IPS DF 19.7 (cell line): ENCODE measurements at regions not wholly inside any gene's neighbourhood (a gene's known extent, or its start where the extent isn't known, plus 50 kb on each side); places are given as distances from the start of the nearest gene placed in this dataset.
"Not testable (repeated sequence)": the region's sequence is repeated elsewhere in the genome, so short reads cannot be mapped to it uniquely, and the experiment has no call there.

Experiments used
- DNase-seq: peaks from one replicate; pipeline ENCODE4 v3.0.0-alpha.2; 2013; ENCODE audit warnings: low read depth, low spot score

DNA sequence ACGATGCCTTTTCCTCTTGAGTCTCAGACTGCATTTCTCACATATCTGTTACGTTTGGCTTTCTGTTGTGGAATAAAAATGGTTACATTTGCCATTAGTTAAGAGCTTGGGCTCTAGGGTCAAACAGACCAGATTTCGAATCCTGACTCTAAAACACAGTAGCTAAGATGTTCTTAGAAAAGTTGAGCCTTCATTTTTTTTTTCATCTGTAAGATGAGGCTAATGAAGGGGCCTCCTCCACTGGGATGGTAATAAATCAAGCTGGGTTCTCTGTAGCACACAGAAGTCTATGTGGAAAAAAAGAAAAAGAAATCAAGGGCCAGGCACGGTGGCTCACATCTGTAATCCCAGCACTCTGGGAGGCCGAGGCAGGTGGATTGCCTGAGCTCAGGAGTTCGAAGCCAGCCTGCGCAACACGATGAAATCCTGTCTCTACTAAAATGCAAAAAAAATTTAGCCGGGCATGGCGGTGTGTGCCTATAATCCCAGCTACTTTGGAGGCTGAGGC, 49.9 kb upstream of the CAPRIN1 start:
- DNase-seq: no peak

- no peak for DNase-seq
These were observed 52.1 kb upstream of the CAPRIN1 start for GRCh38 chr11:33999393-33999792.

DNA sequence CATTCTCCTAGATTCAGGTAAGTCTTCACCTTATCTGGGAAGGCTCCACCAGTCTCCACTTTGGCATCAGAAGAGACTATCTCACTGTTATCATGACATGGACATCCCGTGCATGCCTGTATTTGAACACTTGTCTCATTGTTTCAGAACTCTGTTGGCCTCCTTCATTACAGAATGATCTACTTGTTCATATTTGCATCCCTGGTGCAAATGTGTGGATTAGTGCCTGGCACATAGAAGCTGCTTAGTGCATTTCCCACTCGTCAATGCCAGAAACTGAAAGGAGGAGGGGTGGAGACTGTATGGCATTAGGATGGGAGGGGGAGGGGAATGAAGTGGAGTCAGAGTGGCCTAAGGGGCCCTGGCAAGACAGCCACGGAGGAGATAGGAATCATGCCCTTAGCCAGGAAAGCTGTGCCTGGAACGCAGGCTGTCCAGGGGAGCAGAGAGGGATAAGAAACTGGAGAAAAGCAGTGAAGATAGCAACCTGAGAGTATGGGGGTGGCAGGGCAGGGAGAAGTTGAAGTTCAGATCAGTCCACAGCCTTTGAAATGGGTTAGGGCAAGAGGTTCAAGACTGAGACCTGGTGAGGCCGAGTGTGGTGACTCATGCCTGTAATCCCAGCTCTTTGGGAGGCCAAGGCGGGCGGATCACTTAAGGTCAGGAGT, 53.8 kb upstream of the CAPRIN1 start:
- no peak for DNase-seq

- peak; percentile 48 for DNase-seq
These were observed 54.8 kb upstream of the CAPRIN1 start for GRCh38 chr11:33996498-33997454.

- no peak for DNase-seq
These were observed 56.6 kb upstream of the CAPRIN1 start for GRCh38 chr11:33994937-33995336.

DNA sequence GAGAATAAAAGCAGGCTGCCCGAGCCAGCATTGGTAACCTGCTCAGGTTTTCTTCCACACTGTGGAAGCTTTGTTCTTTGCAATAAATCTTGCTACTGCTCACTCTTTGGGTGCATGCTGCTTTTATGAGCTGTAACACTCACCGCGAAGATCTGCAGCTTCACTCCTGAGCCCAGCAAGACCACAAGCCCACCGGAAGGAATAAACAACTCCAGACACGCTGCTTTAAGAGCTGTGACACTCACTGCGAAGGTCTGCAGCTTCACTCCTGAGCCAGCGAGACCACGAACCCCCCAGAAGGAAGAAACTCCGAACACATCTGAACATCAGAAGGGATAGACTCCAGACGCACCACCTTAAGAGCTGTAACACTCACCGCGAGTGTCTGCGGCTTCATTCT, 60.4 kb upstream of the CAPRIN1 start:
- DNase-seq: not testable (repeated sequence)

- DNase-seq: not testable (repeated sequence)
These were observed 61.4 kb upstream of the CAPRIN1 start for GRCh38 chr11:33990131-33990530.

- DNase-seq: no peak
These were observed 62.1 kb upstream of the CAPRIN1 start for GRCh38 chr11:33989461-33989860.

- no peak for DNase-seq
These were observed 62.8 kb upstream of the CAPRIN1 start for GRCh38 chr11:33988586-33989370.

GRCh38 chr11:33987975-33988580, 63.5 kb upstream of the CAPRIN1 start:
- DNase-seq: peak; percentile 48

DNA sequence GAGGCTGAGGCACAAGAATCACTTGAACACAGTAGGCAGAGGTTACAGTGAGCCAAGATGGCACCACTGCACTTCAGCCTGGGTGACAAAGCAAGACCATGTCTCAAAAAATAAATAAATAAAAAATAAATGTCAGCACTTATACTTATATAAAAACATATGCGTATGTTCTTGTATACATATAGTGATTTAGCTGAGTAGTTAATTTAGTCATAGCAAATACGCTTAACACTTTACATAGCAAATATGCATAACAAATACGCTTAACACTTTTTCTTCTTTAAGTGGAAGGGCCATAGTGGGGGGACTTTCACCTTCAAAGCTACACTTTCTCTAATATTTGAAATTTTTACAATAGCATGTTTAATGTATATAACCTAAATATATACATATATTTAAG, 64.0 kb upstream of the CAPRIN1 start:
- DNase-seq: no peak

DNA sequence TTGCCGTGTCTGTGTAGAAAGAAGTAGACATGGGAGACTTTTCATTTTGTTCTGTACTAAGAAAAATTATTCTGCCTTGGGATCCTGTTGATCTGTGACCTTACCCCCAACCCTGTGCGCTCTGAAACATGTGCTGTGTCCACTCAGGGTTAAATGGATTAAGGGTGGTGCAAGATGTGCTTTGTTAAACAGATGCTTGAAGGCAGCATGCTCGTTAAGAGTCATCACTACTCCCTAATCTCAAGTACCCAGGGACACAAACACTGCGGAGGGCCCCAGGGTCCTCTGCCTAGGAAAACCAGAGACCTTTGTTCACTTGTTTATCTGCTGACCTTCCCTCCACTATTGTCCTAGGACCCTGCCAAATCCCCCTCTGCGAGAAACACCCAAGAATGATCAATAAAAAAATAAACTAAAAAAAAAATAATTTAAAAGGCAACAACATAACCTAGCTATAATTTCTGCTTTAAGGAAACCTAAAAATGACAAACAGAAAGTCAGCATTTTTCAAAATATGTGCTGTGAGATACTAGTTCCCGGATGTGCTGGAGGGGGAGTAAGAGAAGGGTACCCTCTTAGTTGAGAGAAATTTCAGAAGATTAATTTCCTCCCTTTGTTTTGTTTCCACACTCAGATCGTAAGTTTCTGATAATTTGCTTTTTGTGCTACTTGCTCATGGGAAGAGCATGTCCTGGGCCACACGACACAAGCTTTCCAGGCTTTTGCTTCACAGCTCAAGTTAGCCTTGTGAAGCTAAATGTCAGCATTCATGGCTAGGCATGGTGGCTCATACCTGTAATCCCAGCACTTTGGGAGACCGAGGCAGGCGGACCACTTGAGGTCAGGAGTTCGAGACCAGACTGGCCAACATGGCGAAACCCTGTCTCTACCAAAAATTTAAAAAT, 64.7 kb upstream of the CAPRIN1 start:
- DNase-seq: not testable (repeated sequence)

GRCh38 chr11:33984682-33985389, 66.7 kb upstream of the CAPRIN1 start:
- no peak for DNase-seq

- no peak for DNase-seq
These were observed 68.9 kb upstream of the CAPRIN1 start for GRCh38 chr11:33982661-33983060.

GRCh38 chr11:33980897-33981296, 70.6 kb upstream of the CAPRIN1 start:
- no peak for DNase-seq

DNA sequence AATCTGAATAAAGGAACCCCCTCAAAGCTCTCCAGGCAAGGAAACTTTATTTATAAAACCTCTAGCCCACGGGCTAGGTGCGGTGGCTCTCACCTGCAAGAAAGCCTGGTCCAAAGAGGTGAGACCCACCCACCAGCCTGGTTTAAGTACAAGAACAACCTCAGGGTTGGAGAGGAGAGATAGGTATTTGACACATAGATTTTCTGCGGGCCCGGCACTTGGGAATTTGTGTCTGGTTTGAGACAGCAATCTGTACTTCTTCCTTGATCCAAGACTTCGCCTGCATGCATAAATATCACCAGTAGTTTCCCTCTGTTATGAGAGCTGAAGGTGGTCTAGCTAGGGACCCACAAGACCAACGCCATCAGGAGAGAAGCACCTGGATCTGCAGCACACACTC, 73.2 kb upstream of the CAPRIN1 start:
- DNase-seq: no peak

DNA sequence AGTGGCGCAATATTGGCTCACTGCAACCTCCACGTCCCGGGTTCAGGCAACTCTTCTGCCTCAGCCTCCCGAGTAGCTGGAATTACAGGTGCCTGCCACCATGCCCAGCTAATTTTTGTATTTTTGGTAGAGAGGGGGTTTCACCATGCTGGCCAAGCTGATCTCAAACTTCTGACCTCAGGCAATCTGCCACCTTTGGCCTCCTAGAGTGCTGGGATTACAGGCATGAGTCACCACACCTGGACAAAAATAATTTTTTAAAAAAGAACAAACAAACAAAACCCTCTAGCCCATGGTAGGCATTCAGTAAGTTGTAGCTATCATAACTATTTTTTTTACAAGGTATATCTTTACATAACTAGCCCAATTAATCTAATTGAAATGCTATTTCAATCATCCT, 73.9 kb upstream of the CAPRIN1 start:
- no peak for DNase-seq

GRCh38 chr11:33976495-33977199, 74.9 kb upstream of the CAPRIN1 start:
- DNase-seq: no peak

GRCh38 chr11:33974804-33975203, 76.7 kb upstream of the CAPRIN1 start:
- DNase-seq: no peak
